Suprapubic skin (tissue), 4 donors: ENCODE measurements at regions not wholly inside any gene's neighbourhood (a gene's known extent, or its start where the extent isn't known, plus 50 kb on each side); places are given as distances from the start of the nearest gene placed in this dataset.

Experiments
- EP300 ChIP-seq: sonication (generic); formaldehyde crosslinking; IDR thresholded peaks from one replicate; pipeline ENCODE4 v1.6.1; 2017; ENCODE audit warnings: antibody characterized with exemption
- POLR2AphosphoS5 ChIP-seq, 3 donors: sonication (generic); formaldehyde crosslinking; IDR thresholded peaks; one replicate each; pipeline ENCODE4 v1.6.1; 2017; ENCODE audit warnings: antibody characterized with exemption in 3 of 3
- TF ChIP-seq, protein P1 (sequence below), 2 donors: fragments of 200-600 bp in 1 of 2; fragments of 450-650 bp in 1 of 2; sonication (generic) in 1 of 2; IDR thresholded peaks; one replicate each; pipeline ENCODE4 v1.5.1; 2016 to 2019; ENCODE audit warnings: antibody characterized with exemption in 2 of 2, mild to moderate bottlenecking in 1 of 2, moderate library complexity in 1 of 2

DNA sequence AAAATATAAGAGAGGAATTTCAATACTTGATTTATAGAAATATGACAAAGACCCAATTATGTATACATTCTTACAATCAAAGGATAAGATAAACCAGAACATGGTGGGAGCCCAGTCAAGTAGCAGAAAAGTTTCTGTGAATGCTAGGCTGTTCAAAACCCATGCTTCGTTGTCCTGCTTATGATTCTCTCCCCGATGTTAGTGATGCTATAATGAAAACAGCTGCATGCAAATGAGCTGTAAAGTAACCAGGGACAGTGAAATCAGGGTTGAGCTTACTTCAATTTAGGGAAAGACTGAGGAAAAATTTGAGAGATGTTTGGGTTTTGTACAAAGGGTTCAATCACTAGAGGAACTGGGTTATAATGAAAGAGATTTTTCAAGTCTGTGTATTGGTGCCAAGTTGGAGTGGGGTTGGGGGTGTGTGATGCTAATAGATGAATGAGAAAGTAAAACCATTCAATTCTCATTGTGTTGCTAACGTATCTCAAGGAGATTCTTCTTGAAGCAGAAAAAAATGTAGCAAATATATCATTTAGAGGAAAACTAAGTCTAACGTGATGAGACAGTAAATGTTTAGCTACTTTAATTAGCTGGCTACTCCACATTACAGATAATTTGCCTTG is 59.3 kb upstream of the PPP1R2C start:
- no peak for TF ChIP-seq EP300
- TF ChIP-seq, protein P1, sequence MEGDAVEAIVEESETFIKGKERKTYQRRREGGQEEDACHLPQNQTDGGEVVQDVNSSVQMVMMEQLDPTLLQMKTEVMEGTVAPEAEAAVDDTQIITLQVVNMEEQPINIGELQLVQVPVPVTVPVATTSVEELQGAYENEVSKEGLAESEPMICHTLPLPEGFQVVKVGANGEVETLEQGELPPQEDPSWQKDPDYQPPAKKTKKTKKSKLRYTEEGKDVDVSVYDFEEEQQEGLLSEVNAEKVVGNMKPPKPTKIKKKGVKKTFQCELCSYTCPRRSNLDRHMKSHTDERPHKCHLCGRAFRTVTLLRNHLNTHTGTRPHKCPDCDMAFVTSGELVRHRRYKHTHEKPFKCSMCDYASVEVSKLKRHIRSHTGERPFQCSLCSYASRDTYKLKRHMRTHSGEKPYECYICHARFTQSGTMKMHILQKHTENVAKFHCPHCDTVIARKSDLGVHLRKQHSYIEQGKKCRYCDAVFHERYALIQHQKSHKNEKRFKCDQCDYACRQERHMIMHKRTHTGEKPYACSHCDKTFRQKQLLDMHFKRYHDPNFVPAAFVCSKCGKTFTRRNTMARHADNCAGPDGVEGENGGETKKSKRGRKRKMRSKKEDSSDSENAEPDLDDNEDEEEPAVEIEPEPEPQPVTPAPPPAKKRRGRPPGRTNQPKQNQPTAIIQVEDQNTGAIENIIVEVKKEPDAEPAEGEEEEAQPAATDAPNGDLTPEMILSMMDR (IDR thresholded peaks at IDR 0.05) = no peak
- TF ChIP-seq POLR2AphosphoS5 (IDR thresholded peaks at IDR 0.05) = no peak
